HG03196 (cell line): ENCODE measurements at regions not wholly inside any gene's neighbourhood (a gene's known extent, or its start where the extent isn't known, plus 50 kb on each side); places are given as distances from the start of the nearest gene placed in this dataset.
"Not testable (repeated sequence)": the region's sequence is repeated elsewhere in the genome, so short reads cannot be mapped to it uniquely, and the experiment has no call there.

Experiments
- ATAC-seq: cut with Tn5 transposase; IDR thresholded peaks from one replicate; pipeline ENCODE4 v1.9.1; 2021; ENCODE audit not compliant: unreplicated experiment

DNA sequence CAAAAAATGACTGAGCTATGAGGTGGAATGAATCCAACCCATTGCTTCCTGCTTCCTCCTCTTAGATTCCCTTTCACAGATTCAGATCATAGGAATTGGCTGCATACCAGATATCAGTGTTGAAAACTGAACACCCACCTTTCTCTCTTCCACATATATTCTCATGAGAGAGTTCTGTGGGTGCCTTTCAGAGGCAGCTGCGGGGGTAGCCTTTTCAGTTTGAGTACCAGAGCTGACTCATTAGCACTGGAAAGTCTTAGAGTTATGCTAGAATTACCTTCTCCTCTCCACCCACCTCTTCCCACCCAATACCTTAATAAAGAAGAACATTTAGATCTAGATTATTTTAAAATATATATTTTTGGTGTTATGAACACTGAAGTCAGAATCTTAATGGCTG, 495.4 kb upstream of the SEL1L start:
- no peak for ATAC-seq

DNA sequence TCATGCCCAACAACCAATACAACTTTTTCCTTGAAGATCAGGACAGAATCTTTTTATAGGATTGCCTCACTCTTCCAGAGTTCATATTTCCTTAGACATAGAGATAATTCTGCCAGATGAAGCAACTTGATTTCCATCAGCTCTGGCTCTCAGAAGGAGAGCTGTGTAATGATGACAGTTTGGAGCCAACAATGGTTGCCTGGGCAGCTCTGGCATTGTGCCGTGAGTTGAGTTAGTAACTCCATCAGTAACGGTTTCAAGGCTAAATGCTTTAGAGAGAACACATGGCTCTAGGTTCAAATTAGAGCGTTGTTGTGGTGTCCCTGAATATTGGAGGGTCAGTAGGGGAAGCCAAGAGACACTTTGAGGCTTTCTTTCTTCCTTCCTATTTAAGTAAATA, 501.7 kb upstream of the SEL1L start:
- ATAC-seq: no peak

GRCh38 chr14:82038066-82038465, 504.4 kb upstream of the SEL1L start:
- ATAC-seq: not testable (repeated sequence)

DNA sequence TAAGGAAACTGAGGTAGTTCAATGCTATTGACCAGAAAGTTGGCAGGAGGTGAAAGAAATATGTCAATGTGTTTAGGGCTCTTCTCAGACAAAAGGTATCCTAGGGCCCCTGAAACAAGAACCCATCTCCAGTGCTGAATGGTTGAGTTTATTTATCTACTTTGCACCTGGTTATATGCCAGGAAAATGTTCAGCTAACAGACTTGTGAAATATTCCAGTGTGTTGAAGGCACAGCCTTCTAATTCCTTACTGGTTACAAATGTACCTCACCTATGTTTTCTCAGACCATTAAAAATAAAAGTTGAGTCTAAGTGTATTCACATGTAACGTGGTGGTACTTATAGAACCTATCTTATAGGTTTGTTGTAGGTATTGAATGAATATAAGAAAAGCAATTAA, 511.7 kb upstream of the SEL1L start:
- ATAC-seq: no peak

- ATAC-seq: peak; percentile 88
Observed at GRCh38 chr14:82046512-82047226, 513.0 kb upstream of the SEL1L start.

DNA sequence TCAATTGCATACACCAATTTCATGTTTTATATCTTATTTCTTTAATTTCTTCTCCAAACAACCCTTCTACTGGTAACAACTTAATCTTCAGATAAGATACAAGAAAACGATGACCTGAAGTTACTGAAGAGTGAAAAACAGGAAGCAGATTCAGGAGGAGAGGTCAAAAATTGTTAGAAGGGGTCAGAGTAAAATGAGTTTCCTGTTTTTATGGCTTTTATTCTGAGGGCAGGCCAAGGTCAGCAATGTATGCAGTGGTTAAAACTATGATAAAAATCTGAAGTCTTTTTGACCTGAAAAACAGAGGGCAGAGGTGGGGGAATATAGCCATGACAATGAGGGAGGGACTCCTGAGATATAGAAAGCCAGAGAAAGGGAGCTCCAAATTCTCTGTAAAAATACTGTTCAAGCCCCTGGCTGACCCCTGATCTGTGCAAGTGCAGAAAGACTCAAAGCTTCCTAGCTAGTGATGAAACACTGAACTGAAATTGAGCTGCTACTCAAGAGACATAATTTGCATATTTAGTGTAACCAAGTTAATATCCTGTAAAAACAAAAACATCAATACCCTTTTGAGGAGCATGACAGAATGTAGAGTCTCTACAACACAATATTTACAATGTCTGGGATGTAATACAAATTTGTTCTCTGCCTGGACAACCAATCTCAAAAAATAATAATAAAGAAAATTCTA, 514.3 kb upstream of the SEL1L start:
- ATAC-seq: peak; percentile 57

DNA sequence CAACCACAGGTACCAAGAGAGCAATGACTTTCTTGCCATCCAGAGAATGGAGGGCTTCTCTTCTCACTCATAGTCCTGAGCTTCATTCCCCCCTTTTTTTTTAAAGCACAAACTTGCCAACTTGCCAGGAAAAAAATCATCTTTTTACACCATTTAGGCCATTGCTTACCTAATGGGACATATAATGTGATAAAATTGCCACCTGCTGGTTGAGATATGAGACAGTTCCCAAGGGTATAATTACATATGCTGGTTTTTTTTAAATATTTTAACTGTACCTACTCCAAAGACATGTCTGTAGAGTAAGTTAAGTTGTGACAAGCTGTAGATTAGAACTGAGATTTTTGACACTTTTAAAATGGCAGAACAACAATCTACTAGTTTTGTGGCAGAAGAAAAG, 519.1 kb upstream of the SEL1L start:
- no peak for ATAC-seq

DNA sequence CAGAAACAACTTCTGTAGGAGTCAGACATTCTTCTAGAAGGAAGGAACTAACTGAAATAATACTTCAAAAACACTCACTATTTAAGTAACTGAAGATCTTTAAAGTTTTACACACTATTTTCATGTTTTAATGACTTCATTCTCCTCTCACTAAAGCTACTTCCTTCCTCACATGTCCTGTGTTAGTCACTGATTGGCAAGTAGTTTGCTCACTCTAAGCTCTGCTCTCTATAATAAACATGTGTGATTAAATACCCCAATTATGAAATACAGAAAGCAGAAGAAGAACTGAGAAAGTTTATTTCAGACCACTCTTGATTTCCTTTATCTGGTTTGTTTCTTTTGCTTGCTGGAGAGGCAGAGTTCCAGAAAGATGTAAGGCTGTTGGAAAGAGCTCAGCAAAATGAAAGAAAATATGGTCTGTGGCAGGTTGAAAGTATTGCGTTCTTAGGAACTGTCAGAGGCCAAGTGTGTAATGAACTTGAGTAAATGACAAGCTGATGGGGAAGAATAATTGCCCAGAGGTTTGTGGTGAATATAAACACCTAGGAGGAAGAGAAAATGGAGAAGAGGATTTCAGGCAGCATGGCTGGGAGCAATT, 522.0 kb upstream of the SEL1L start:
- ATAC-seq: no peak

DNA sequence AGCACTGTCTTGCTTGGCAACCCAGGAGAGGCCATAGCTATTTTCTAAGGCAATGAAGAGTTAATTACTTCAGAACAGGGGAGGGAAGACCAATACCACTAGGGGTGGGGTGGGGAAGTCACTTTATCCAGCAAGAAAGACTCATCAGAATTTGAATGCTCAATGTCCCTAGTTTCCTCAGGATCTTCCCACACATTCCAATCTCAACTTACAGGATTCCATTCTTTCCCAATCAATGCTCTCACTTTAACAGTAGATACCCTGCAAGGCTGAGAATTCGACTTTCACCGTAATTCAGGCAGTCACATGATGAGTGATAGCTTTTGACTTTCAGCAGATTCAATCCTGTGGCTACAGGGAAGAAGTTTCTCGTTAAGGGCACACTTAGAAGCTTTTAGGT, 526.6 kb upstream of the SEL1L start:
- no peak for ATAC-seq

DNA sequence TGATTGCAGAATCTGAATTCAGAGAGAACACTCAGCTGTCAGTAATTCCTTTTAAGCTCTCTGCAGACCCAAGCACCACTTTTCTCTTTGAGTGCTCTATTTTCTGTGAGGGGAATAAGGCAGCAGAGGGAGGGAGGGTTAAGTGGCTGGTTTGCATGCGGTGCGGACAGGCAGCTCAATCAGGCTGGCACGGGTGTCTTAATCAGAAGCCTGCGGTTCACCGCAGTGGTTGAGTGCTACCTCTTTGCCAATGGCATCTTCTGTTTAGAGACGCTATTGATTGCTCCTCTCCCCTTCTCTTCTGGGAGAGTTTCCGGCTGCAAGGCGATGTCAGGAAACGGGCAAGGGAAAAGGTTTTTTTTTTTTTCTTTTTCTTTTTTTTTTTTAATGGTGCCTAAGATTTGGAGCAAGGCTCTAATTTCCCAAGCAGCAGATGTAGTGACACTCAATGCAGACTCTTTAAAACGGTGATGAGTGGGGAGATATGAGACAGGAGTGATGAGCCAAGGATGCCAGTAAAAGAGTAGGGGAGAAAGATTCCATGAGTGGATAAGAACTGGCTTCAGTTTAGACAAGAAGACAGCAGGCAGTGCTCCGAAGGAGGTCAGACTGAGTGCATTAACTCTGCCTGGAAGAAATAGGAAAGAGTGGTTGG, 533.7 kb upstream of the SEL1L start:
- ATAC-seq: no peak

DNA sequence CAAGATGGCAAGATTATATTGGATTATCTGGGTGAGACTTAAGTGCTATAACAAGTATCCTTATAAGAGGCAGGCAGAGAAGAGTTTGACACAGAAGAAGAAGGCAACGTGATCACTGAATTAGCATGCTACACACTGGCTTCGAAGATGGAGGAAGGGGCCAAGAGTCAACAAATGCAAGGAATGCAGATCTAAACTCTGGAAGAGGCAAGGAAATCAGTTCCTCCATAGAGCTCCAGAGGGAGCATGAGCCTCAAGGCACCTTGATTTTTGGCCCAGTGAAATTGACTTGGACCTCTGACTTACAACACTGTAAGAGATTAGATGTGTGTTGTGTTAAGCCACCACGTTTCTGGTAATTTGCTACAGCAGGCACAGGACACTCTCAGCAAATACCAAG, 536.4 kb upstream of the SEL1L start:
- no peak for ATAC-seq

DNA sequence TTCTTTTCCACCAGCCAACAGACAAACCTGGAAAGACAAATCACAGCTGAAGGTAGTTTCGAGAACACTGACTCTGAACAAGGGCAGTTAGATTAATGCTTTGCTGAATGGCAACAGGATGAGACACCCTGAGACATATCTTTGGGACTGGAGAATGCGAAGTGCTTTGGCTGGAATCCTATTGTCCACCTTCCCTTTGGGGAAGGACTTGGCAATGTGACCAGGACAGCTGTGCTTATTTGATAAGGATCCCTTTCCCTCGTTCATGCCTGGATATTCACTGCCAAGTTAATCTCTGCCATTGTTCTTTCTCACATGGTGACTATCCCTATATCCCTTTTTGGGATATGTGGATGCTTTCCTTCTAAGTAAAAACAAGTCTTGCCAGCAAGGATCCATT, 537.1 kb upstream of the SEL1L start:
- ATAC-seq: no peak

- ATAC-seq: no peak
Observed at GRCh38 chr14:82073547-82073946, 539.9 kb upstream of the SEL1L start.

- no peak for ATAC-seq
Observed at GRCh38 chr14:82075566-82075965, 541.9 kb upstream of the SEL1L start.

DNA sequence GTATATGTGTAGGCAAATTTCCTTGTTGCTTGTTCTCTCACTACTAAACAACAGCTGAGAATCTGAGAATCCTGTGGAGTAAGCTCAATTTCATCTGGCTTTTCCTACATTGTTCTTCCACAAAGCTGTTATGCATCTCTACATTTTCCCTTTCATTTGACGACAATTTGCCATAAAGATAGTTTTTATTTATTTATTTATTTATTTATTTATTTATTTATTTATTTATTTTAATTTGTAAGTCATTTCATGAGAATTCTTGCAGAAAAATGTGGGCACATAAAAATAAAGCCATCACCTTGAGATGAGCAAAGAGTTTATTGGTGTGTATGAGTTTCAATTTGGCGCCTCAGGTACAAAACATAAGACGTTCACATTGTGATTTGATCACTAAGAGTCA, 545.9 kb upstream of the SEL1L start:
- ATAC-seq: no peak

GRCh38 chr14:82080370-82080769, 546.7 kb upstream of the SEL1L start:
- ATAC-seq: no peak

DNA sequence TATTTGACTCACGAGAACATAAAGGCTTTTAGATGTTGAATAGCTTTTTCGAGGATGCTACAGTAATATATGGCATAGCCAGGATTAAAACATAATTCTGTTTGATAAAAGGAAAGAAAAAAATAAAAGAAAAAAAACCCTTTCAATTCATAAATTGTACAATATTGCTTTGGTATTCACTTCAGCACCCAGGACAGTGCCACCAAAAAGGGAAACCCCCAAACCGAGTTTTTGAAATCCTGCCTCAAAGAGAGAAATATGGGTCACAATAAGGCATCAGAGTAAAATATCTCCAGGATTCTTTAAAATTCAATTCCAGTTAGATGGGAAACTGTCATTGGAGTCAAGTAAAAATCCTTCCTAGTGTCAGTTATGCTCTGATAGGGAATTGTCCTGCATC, 551.2 kb upstream of the SEL1L start:
- no peak for ATAC-seq

DNA sequence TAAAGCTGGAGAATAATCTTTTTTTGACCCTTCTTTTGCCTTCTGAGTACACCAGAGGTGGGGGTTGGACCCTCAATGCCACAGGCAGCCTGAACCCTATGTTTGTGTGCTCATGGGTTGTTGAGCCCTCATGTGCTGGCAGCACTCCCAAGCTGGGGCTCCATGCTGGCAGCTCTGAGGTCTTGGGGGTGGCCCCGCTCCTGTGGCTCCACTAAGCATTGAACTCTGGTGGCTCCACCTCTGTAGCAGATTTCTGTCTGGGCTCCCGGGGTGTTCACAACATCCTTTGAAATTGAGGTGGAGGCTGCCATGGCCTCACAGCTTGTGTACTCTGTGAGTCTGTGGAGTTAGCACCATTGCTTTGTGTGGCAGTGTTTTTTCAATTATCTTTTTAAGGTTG, 557.4 kb upstream of the SEL1L start:
- ATAC-seq: no peak

- ATAC-seq: no peak
Observed at GRCh38 chr14:82094829-82095345, 561.2 kb upstream of the SEL1L start.

- no peak for ATAC-seq
Observed at GRCh38 chr14:82104013-82104412, 570.4 kb upstream of the SEL1L start.

- ATAC-seq: no peak
Observed at GRCh38 chr14:82112210-82112839, 578.7 kb upstream of the SEL1L start.
